T-helper 22 cell (primary cell): ENCODE measurements at regions not wholly inside any gene's neighbourhood (a gene's known extent, or its start where the extent isn't known, plus 50 kb on each side); places are given as distances from the start of the nearest gene placed in this dataset.
"Not testable (repeated sequence)": the region's sequence is repeated elsewhere in the genome, so short reads cannot be mapped to it uniquely, and the experiment has no call there.

Experiments used
- DNase-seq: peaks from one replicate; pipeline ENCODE4 v3.0.0-alpha.2; 2020; ENCODE audit warnings: low read depth

- DNase-seq, result not testable (repeated sequence)
Measured at GRCh38 chr19:28057026-28057425, 1155.9 kb downstream of the UQCRFS1 start.

GRCh38 chr19:28051047-28051446 is 1161.9 kb downstream of the UQCRFS1 start:
- no peak for DNase-seq

DNA sequence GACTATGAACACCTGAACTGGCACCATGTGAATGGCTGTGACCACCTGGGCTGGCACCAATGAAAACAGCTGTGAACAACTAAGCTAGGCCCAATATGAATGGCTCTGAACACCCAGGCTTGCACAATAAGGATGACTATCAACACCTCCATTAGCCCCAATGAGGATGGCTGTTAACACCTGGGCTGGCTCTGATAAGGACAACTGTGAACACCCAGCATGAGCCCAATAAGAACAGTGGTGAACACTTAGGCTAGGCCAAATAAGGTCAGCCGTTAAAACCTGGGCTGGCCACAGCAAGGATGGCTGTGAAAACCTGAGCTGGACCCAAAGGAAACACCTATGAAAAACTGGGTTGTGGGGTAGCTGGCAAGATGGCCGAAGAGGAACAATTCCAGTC is 1163.1 kb downstream of the UQCRFS1 start:
- no peak for DNase-seq

- DNase-seq, result no peak
Measured at GRCh38 chr19:28046932-28047331, 1166.0 kb downstream of the UQCRFS1 start.

GRCh38 chr19:28045621-28046020 is 1167.3 kb downstream of the UQCRFS1 start:
- no peak for DNase-seq

- DNase-seq, result no peak
Measured at GRCh38 chr19:28044477-28044876, 1168.5 kb downstream of the UQCRFS1 start.

- DNase-seq, result no peak
Measured at GRCh38 chr19:28042516-28042915, 1170.4 kb downstream of the UQCRFS1 start.

GRCh38 chr19:28039677-28040381 is 1173.1 kb downstream of the UQCRFS1 start:
- DNase-seq, result no peak

DNA sequence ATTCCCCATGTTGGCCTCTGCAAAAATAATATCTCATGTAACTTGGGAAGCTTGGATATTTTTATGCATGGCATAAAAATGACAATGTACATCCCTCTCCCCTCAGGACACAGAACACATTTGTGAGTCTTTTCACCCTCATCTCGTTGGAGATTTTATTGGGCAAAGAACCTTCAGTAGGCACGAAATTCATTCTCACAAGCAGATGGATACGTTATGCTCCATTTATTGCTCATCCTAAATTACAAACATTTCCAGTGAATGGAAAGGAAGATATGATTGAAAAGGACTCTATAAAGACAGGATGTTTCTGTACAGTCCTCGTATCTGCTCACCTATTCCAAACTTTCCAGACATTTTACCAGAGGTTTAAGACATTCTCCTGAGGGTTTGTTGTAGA is 1175.8 kb downstream of the UQCRFS1 start:
- DNase-seq, result no peak

DNA sequence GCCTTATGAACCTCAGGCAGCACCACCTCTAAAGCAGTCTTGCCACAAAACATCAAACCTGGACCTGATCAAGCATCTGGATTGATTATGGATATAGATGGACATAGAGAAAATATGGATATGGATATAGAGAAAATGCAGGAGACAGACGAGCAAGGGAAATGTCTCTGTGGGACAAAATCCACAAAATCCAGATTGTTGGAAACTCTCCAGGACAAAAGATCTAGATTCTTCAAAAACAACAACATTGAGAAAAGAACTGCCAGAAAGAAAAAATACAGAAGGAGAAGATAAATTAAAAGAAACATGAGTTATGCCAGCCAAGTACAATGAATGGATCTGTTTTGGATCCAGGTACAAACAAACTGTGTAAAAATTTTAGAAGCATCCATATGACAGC is 1176.5 kb downstream of the UQCRFS1 start:
- no peak for DNase-seq

GRCh38 chr19:28034936-28035335 is 1178.0 kb downstream of the UQCRFS1 start:
- DNase-seq, result no peak

DNA sequence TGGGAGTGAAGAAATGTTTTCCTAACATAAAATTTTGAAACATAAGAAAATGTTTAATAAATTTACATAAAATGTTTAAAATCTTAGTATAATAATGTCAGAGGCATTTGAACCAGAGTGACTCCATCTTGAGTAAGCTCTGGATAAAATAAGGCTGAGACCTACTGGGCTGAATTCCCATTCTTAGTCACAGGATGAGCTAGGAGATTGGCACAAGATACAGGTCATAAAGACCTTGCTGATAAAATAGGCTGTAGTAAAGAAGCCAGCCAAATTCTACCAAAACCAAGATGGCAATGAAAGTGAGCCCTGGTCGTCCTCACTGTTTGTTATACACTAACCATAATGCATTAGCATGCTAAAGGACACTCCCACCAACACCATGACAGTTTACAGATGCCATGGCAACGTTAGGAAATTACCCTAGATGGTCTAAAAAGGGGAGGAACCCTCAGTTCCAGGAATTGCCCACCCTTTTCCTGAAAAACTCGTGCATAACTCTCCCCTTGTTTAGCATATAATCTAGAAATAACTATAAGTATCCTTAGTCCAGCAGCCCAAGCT is 1184.0 kb downstream of the UQCRFS1 start:
- no peak for DNase-seq

DNA sequence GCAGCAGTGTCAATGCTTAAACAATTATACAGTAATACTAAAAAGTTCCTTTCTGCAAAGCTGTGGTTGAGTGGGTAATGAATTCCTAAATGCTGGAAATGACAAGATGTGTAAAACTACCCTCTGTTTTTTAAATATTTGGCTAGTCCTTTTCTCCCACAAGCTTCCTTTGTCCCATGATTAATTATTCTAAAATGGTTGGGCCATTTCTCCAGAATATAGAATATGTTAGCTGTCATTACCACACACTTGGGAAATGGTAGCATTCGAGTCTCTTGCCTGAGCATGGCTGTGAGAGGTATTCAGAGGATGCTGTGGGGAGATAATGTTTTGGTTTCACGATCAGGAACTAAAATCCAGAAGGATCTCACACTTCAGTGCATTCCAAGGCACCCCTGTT is 1185.8 kb downstream of the UQCRFS1 start:
- DNase-seq, result no peak

- no peak for DNase-seq
Measured at GRCh38 chr19:28026636-28027035, 1186.3 kb downstream of the UQCRFS1 start.

- DNase-seq, result no peak
Measured at GRCh38 chr19:28024920-28025319, 1188.0 kb downstream of the UQCRFS1 start.

GRCh38 chr19:28023064-28023463 is 1189.9 kb downstream of the UQCRFS1 start:
- DNase-seq, result no peak

GRCh38 chr19:28022506-28022905 is 1190.4 kb downstream of the UQCRFS1 start:
- no peak for DNase-seq

DNA sequence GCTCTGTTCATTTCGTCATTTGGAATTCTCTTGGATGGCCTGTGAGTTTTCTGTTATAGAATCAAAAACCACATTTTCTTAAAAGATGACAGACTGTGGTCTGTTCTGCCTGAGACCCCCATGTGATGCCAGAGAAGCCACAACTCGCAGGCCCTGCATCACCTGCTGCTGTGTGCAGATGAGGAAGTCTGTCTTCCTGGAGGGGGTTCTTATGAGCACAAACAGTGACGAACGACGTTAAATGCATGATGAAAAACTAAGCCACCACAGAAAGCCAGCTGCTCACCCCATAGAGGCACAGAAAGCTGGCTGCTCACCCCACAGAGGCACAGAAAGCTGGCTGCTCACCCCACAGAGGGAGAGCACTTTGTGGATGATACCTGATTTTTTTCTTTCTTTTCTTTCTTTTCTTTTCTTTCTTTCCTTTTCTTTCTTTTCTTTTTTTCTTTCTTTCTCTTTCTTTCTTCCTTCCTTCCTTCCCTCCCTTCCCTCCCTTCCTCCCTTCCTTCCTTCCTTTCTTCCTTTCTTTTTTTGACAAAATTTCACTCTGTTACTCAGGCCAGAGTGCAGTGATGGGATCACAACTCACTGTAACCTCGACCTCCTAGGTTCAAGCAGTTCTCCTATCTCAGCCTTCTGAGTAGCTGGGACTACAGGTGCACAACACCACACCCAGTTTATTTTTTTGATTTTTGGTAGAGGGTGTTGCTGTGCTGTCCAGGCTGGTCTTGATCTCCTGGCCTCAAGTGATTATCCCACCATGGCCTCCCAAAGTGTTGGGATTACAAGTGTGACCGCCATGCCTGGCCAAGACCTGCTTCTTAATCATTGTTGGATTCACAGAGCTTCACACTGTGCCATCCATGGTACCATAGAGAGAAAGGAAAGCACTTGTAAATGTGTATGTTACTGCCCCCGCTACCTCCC is 1191.4 kb downstream of the UQCRFS1 start:
- DNase-seq, result no peak

GRCh38 chr19:28020619-28021258 is 1192.2 kb downstream of the UQCRFS1 start:
- DNase-seq, result no peak

- DNase-seq, result no peak
Measured at GRCh38 chr19:28019901-28020300, 1193.0 kb downstream of the UQCRFS1 start.

DNA sequence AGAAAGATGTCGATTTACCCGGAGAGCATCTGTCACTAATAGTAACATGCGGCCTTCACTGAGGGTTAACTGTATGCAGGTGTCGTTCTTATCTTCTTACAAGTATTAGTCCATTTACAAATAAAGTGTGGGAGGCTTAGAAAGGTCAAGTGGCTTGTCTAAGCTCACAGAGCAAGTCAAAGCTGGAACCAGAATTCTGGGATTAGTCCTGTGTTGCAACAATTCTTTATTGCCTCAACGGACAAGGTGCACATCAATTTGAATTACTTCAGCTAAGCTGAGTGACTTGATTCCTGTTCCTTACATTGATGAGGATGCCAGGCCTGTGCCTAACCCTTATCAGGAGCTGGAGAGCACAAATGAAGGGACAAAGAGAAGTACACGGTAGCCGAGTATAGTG is 1193.6 kb downstream of the UQCRFS1 start:
- DNase-seq, result no peak

- no peak for DNase-seq
Measured at GRCh38 chr19:28018499-28018898, 1194.5 kb downstream of the UQCRFS1 start.
